Stimulated activated CD4-positive, alpha-beta T cell treated with anti-CD3 and anti-CD28 coated beads, Interleukin-15, amount 100 ng/mL, for 1 hour (primary cell): ENCODE measurements at regions not wholly inside any gene's neighbourhood (a gene's known extent, or its start where the extent isn't known, plus 50 kb on each side); places are given as distances from the start of the nearest gene placed in this dataset.

ENCODE experiments used
- DNase-seq, 2 donors: peaks; one replicate each; pipeline ENCODE4 v3.0.0-alpha.2; 2020; ENCODE audit warnings: low read depth in 1 of 2, low spot score in 1 of 2

DNA sequence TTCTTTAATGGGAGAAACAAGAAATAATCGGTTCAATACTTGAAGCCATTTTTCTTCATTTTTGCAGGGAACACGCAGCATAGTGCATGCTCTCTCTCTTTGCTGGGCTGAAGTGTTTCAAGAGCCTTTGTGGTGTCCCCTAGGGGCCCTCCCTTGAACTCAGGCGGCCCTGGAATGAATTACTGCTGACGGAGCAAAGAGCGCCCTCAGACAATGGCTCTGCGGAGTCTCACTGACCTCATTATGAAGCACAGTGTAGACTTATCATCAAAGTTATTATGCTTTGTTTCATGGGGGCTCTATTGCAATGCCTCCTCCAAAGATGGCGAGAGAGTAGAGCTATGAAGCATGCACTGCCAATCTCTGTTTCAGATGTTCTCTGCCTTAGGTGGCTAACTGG lies 64.8 kb upstream of the ADCY2 start:
- no peak for DNase-seq
